ENCODE measurements at regions not wholly inside any gene's neighbourhood (a gene's known extent, or its start where the extent isn't known, plus 50 kb on each side); places are given as distances from the start of the nearest gene placed in this dataset.

- no peaks in the 10 kb centered on the region for H3K27me3 Mint-ChIP-seq (ENCODE audit: insufficient read depth, low read depth)
- Histone ChIP-seq H2AFZ (replicated peaks) (no peak overlapping the region), H3K9ac (no peak overlapping the region), H3K27me3 (no peaks in the 10 kb centered on the region), H3K4me1 (no peaks in the 10 kb centered on the region), H4K20me1 (ENCODE audit: low read depth) (no peaks in the 10 kb centered on the region), H3K9me3 (ENCODE audit: low read depth) (no peaks in the 10 kb centered on the region), H3K36me3 (no peaks in the 10 kb centered on the region), H3K4me3 (no peak overlapping the region), H3F3A (ENCODE audit: low read depth) (no peaks in the 10 kb centered on the region), H3K79me2 (ENCODE audit: low read depth) (no peaks in the 10 kb centered on the region), H3K27ac (no peak overlapping the region), H3K4me2 (no peak overlapping the region)
- no peak for TF ChIP-seq EZH2phosphoT487 (IDR thresholded peaks at IDR 0.05)
- TF ChIP-seq EZH2 (IDR thresholded peaks at IDR 0.05) = no peak
- no peaks in the 10 kb centered on the region for H3K36me3 Mint-ChIP-seq
- no peak for DNase-seq (ENCODE audit: low spot score)
- no peak overlapping the region for H3K4me3 Mint-ChIP-seq
- H3K9me3 Mint-ChIP-seq = peaks cover 3% of the 10 kb centered on the region
- H3K27ac Mint-ChIP-seq = no peak overlapping the region
- no peaks in the 10 kb centered on the region for H3K4me1 Mint-ChIP-seq
Measured at GRCh38 chr7:40986351-40986873, 716.5 kb downstream of the INHBA start.

GRCh38 chr7:40983111-40983510 lies 719.8 kb downstream of the INHBA start:
- no peak overlapping the region for H3K27ac Mint-ChIP-seq

GRCh38 chr7:40979296-40979695 lies 723.6 kb downstream of the INHBA start:
- Mint-ChIP-seq H3K4me1 (no peaks in the 10 kb centered on the region), H3K36me3 (no peaks in the 10 kb centered on the region), H3K9me3 (peaks cover 3% of the 10 kb centered on the region), H3K27me3 (ENCODE audit: insufficient read depth, low read depth) (no peaks in the 10 kb centered on the region), H3K4me3 (no peak overlapping the region), H3K27ac (no peak overlapping the region)
- Histone ChIP-seq H3K36me3 (no peaks in the 10 kb centered on the region), H3K4me2 (no peak overlapping the region), H3K4me1 (no peaks in the 10 kb centered on the region), H4K20me1 (ENCODE audit: low read depth) (no peaks in the 10 kb centered on the region), H3K9ac (no peak overlapping the region), H3K27ac (no peak overlapping the region), H2AFZ (replicated peaks) (no peak overlapping the region), H3F3A (ENCODE audit: low read depth) (no peaks in the 10 kb centered on the region), H3K27me3 (no peaks in the 10 kb centered on the region), H3K4me3 (no peak overlapping the region), H3K79me2 (ENCODE audit: low read depth) (no peaks in the 10 kb centered on the region), H3K9me3 (ENCODE audit: low read depth) (no peaks in the 10 kb centered on the region)
- DNase-seq (ENCODE audit: low spot score) = no peak
- TF ChIP-seq EZH2phosphoT487 (IDR thresholded peaks at IDR 0.05) = no peak
- TF ChIP-seq CTCF (IDR thresholded peaks at IDR 0.05) = no peak
- no peak for TF ChIP-seq EZH2 (IDR thresholded peaks at IDR 0.05)

More at GRCh38 chr7:40983111-40983510, 719.8 kb downstream of the INHBA start:
- Histone ChIP-seq H3K4me3 (no peak overlapping the region), H3K27me3 (no peaks in the 10 kb centered on the region), H2AFZ (replicated peaks) (no peak overlapping the region), H3K79me2 (ENCODE audit: low read depth) (no peaks in the 10 kb centered on the region), H3K4me1 (no peaks in the 10 kb centered on the region), H4K20me1 (ENCODE audit: low read depth) (no peaks in the 10 kb centered on the region), H3K4me2 (no peak overlapping the region), H3F3A (ENCODE audit: low read depth) (no peaks in the 10 kb centered on the region), H3K36me3 (no peaks in the 10 kb centered on the region), H3K9me3 (ENCODE audit: low read depth) (no peaks in the 10 kb centered on the region), H3K9ac (no peak overlapping the region), H3K27ac (no peak overlapping the region)
- Mint-ChIP-seq H3K27me3 (ENCODE audit: insufficient read depth, low read depth) (no peaks in the 10 kb centered on the region), H3K36me3 (no peaks in the 10 kb centered on the region), H3K4me3 (no peak overlapping the region), H3K4me1 (no peaks in the 10 kb centered on the region), H3K9me3 (peaks cover 3% of the 10 kb centered on the region)
- no peak for DNase-seq (ENCODE audit: low spot score)
- TF ChIP-seq EZH2 (IDR thresholded peaks at IDR 0.05) (no peak), EZH2phosphoT487 (IDR thresholded peaks at IDR 0.05) (no peak), CTCF (IDR thresholded peaks at IDR 0.05) (no peak)

- H2AFZ ChIP-seq (replicated peaks) = no peak overlapping the region
- Mint-ChIP-seq H3K27ac (no peak overlapping the region), H3K27me3 (ENCODE audit: insufficient read depth, low read depth) (no peaks in the 10 kb centered on the region), H3K36me3 (no peaks in the 10 kb centered on the region), H3K4me3 (no peak overlapping the region), H3K4me1 (no peaks in the 10 kb centered on the region), H3K9me3 (peaks cover 3% of the 10 kb centered on the region)
- no peaks in the 10 kb centered on the region for H3K9me3 ChIP-seq (ENCODE audit: low read depth)
- no peaks in the 10 kb centered on the region for H3K79me2 ChIP-seq (ENCODE audit: low read depth)
- H3K27me3 ChIP-seq = no peaks in the 10 kb centered on the region
- H3F3A ChIP-seq (ENCODE audit: low read depth) = no peaks in the 10 kb centered on the region
- TF ChIP-seq EZH2 (IDR thresholded peaks at IDR 0.05) (no peak), CTCF (IDR thresholded peaks at IDR 0.05) (no peak), EZH2phosphoT487 (IDR thresholded peaks at IDR 0.05) (no peak)
- H3K27ac ChIP-seq = no peak overlapping the region
- DNase-seq (ENCODE audit: low spot score) = no peak
- no peaks in the 10 kb centered on the region for H3K36me3 ChIP-seq
- H3K4me1 ChIP-seq = no peaks in the 10 kb centered on the region
- H3K4me3 ChIP-seq = no peak overlapping the region
- H3K9ac ChIP-seq = no peak overlapping the region
- H4K20me1 ChIP-seq (ENCODE audit: low read depth) = no peaks in the 10 kb centered on the region
- no peak overlapping the region for H3K4me2 ChIP-seq
Measured at GRCh38 chr7:40978047-40978446, 724.8 kb downstream of the INHBA start.

All from neural progenitor cell (in vitro differentiated cells).